Pancreas (tissue), 10 donors: ENCODE measurements at regions not wholly inside any gene's neighbourhood (a gene's known extent, or its start where the extent isn't known, plus 50 kb on each side); places are given as distances from the start of the nearest gene placed in this dataset.

Experiments
- ATAC-seq, 4 donors: fragments of 200-7000 bp; cut with Tn5 transposase; one replicate each; pipeline versions ENCODE4 v1.8.0 to v1.9.1; 2020; ENCODE audit warnings: mild to moderate bottlenecking in 4 of 4, moderate library complexity in 4 of 4
- DNase-seq, 6 donors: peaks; one replicate each; pipeline ENCODE4 v3.0.0-alpha.2; 2020
- FAIRE-seq: peaks from 2 replicates; lab custom pipeline; 2012; peaks lifted over from hg19 to GRCh38; lab: Jason Lieb, UNC
- H3K27ac ChIP-seq, 4 donors: fragments of 200-600 bp; sonication (generic); 1 replicate in 3 of 4; 2 replicates in 1 of 4; pipeline versions ENCODE4 v1.5.0 to v1.8.0; 2020
- H3K27me3 ChIP-seq, 4 donors: fragments of 200-600 bp; one replicate each; pipeline ENCODE4 v1.8.0; 2021
- H3K36me3 ChIP-seq, 3 donors: fragments of 200-600 bp; sonication (generic) in 1 of 3; one replicate each; pipeline versions ENCODE4 v1.5.0 to v1.8.0; 2020 to 2021
- H3K4me1 ChIP-seq, 3 donors: fragments of 200-600 bp; one replicate each; pipeline ENCODE4 v1.8.0; 2021
- H3K4me3 ChIP-seq, 4 donors: fragments of 200-600 bp; sonication (generic) in 2 of 4; one replicate each; pipeline versions ENCODE4 v1.5.0 to v1.8.0; 2020 to 2021
- H3K9me3 ChIP-seq, 4 donors: fragments of 200-600 bp; one replicate each; pipeline ENCODE4 v1.8.0; 2021
- CTCF ChIP-seq, 4 donors: fragments of 200-600 bp; sonication (generic) in 3 of 4; IDR thresholded peaks; one replicate each; pipeline versions ENCODE4 v1.5.0 to v1.8.0; 2021; ENCODE audit warnings: antibody characterized with exemption in 4 of 4
- WGBS, 2 donors: extraction: QIAGEN DNeasy Blood & Tissue Kit; methylation state at CpG; one replicate each; pipeline ENCODE4 v1.1.7; 2013; 5-methylcytosine and 5-hydroxymethylcytosine counted together
- intact Hi-C, 3 donors: fragments of 100-400 bp; cut with DNase I; formaldehyde crosslinking; loops; one replicate each; pipeline versions ENCODE4 v1.11.1 to v1.14.2; 2022
- donor health status: healthy with polysubstance abuse.
- donor health status: DM: no; HTN: no; CAD: no; lungs with moderate emphysema.
- donor health status: DM: no; HTN: no; CAD: no.
- donor health status: control.
- donor health status: control.
- donor health status: Bipolar disorder and iron deficiency.
- donor health status: DM: yes; HTN: yes; CAD: no.
- donor health status: DM: no; HTN: no; CAD: no.
- donor health status: DM: no; HTN: no; CAD: no.
- donor health status: DM: yes; HTN: yes; CAD: no.

GRCh38 chr17:72379516-72379915, 258.7 kb downstream of the SOX9 start:
- no peaks in the 10 kb centered on the region for H3K27me3 ChIP-seq
- no peak for FAIRE-seq
- intact Hi-C loops, result no loop called here
- no peaks in the 10 kb centered on the region for H3K9me3 ChIP-seq
- no peak overlapping the region for H3K4me3 ChIP-seq
- no peak for TF ChIP-seq CTCF (IDR thresholded peaks at IDR 0.05)
- no peak overlapping the region for H3K27ac ChIP-seq
- peak in 1 of 6 donors; percentile 25 for DNase-seq
- H3K4me1 ChIP-seq, result no peaks in the 10 kb centered on the region
- no peaks in the 10 kb centered on the region for H3K36me3 ChIP-seq
- ATAC-seq, result no peak
- WGBS, 2 donors, result 83 to 84% methylated on average over 11 of the region's 11 CpGs

- H3K9me3 ChIP-seq, result no peaks in the 10 kb centered on the region
- no peaks in the 10 kb centered on the region for H3K4me1 ChIP-seq
- DNase-seq, result no peak
- no peak for TF ChIP-seq CTCF (IDR thresholded peaks at IDR 0.05)
- 90 to 95% methylated on average over 6 of the region's 6 CpGs for WGBS, 2 donors
- no peaks in the 10 kb centered on the region for H3K36me3 ChIP-seq
- no peaks in the 10 kb centered on the region for H3K27me3 ChIP-seq
- H3K27ac ChIP-seq, result no peak overlapping the region
- H3K4me3 ChIP-seq, result no peak overlapping the region
- no peak for ATAC-seq
- intact Hi-C loops, result no loop called here
- no peak for FAIRE-seq
These were observed 259.3 kb downstream of the SOX9 start for GRCh38 chr17:72380120-72380519.

DNA sequence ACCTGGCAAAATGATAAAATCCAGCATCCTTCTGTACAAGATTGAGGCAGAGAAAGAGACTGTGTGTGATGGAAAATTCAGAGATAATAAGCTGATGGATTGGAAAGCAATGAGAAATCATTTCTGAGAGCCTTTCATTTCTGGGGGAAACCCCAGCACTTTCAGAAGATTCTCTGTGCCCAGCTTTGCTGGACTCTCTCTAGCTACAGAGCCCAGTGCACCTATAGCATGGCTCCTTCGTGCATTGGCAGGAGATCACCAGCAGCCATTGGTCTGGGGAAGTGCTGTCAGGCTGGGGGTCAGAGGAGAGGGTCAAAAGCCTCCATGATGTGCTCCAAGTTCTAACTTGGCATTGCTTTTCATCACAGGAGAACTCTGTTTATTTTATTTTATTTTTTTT, 259.9 kb downstream of the SOX9 start:
- no peaks in the 10 kb centered on the region for H3K9me3 ChIP-seq
- no peak for FAIRE-seq
- no peak overlapping the region for H3K27ac ChIP-seq
- ATAC-seq, result no peak
- intact Hi-C loops, result no loop called here
- H3K4me3 ChIP-seq, result no peak overlapping the region
- 77 to 96% methylated on average over 1 of the region's 1 CpG for WGBS, 2 donors
- no peaks in the 10 kb centered on the region for H3K36me3 ChIP-seq
- no peak for DNase-seq
- no peaks in the 10 kb centered on the region for H3K4me1 ChIP-seq
- no peaks in the 10 kb centered on the region for H3K27me3 ChIP-seq
- TF ChIP-seq CTCF (IDR thresholded peaks at IDR 0.05), result no peak

DNA sequence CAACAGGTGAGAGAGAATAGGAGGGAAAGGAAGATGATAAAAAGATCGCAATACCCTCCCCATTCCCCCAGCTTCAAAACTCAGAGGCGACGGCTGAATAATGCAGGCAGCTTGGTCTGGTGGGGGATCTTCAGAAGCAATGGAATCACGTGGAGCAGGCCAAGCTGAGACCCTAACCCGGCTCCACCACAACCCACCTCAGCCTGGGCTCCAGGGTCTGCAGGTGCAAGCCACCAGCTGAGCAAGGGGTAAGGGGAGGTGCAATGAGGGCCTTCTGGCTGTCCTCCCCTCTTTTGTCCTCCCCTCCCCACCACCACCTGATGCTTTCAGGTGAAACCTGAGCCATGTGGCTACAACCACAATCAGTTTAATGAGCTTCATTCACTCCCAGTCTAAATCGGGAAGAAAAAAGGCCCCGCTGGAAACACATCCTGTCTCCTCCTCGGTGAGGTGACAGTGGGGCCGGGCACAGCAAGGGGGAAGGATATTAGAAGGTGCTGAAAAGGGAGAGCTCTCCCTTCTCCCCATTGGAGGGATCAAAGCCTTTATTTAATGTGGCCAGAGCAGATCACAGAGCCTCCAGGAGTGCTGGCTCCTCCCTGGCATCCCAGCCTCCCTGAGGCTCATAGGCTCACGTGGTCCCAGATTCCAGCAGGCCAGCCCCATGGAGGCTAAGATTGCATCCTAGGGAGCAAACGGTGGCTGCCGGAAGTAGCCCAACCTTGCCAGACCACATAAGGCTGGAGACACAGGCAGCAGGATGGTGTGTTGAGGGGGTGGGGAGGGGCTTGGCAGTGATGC, 261.0 kb downstream of the SOX9 start:
- Histone ChIP-seq H3K36me3 (no peaks in the 10 kb centered on the region), H3K4me3 (no peak overlapping the region), H3K9me3 (no peaks in the 10 kb centered on the region), H3K27ac (no peak overlapping the region), H3K27me3 (no peaks in the 10 kb centered on the region), H3K4me1 (no peaks in the 10 kb centered on the region)
- TF ChIP-seq CTCF (IDR thresholded peaks at IDR 0.05), result no peak
- WGBS, 2 donors, result 88 to 90% methylated on average over 12 of the region's 12 CpGs
- ATAC-seq (no peak), DNase-seq (peak in 1 of 6 donors; percentile 32), FAIRE-seq (no peak)
- intact Hi-C loops, result no loop called here
